ENCODE measurements at regions not wholly inside any gene's neighbourhood (a gene's known extent, or its start where the extent isn't known, plus 50 kb on each side); places are given as distances from the start of the nearest gene placed in this dataset.

DNA sequence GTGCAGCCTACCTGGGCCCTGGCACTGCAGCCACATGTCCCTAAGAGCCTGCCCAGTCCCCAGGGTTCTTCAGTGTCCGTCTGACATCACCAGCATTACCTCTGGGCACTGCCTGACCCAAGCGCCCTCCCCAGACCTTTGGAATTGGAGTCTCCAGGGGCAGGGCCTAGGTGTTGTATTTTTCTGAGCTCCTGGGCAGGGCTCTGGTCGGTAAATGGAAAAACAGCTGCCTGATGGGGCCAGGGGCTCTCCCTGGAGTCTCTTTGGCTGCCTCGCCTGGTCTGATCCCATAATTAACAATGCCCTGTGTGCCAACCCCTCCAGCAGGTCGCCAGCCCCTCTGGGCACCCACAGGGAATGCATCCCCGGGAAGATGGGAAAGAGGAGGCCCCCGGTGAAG is 710.2 kb downstream of the BRD1 start:
- Histone ChIP-seq H3K79me2 (ENCODE audit: insufficient read depth, low read length) (no peaks in the 10 kb centered on the region), H3K27me3 (ENCODE audit: insufficient read depth, low read length, poor library complexity, severe bottlenecking) (no peaks in the 10 kb centered on the region)
- TF ChIP-seq, protein P1, sequence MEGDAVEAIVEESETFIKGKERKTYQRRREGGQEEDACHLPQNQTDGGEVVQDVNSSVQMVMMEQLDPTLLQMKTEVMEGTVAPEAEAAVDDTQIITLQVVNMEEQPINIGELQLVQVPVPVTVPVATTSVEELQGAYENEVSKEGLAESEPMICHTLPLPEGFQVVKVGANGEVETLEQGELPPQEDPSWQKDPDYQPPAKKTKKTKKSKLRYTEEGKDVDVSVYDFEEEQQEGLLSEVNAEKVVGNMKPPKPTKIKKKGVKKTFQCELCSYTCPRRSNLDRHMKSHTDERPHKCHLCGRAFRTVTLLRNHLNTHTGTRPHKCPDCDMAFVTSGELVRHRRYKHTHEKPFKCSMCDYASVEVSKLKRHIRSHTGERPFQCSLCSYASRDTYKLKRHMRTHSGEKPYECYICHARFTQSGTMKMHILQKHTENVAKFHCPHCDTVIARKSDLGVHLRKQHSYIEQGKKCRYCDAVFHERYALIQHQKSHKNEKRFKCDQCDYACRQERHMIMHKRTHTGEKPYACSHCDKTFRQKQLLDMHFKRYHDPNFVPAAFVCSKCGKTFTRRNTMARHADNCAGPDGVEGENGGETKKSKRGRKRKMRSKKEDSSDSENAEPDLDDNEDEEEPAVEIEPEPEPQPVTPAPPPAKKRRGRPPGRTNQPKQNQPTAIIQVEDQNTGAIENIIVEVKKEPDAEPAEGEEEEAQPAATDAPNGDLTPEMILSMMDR (conservative IDR thresholded peaks at IDR 0.05; ENCODE audit: low read length) = no peak
- no peak for TF ChIP-seq EZH2phosphoT487 (IDR thresholded peaks at IDR 0.05; ENCODE audit: borderline replicate concordance)

DNA sequence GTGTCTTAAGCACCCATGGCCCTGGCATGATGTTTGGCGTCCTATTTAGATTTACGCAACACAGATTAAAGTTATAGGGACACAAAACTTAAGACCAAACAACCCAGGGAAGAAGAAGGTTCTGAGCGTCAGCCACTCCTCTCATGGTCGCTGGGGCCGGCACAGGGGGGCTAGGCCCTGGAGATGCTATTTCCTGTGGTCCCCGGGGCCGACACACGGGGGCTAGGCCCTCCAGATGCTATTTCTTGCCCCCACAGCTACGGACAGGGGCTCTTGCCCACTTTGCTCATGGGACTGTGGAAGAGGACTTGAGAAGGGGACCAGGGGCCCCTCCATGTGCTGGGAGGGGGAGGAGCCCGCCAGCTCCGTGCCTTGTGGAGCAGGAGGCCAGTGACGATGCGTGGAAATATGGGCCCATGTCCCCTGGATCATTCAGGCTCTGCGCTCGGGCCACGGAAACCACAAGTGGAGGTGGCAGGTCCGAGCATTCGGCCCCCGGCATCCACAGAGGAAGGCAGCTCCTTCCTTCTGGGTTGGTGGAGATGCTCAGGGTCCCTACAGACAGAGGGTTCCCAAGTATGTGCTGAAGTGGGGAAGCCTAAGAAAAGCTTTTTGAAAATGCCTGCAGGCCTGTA is 711.1 kb downstream of the BRD1 start:
- H3K79me2 ChIP-seq (ENCODE audit: insufficient read depth, low read length) = no peaks in the 10 kb centered on the region
- no peaks in the 10 kb centered on the region for H4K20me1 ChIP-seq (ENCODE audit: insufficient read depth, low read length, poor library complexity, severe bottlenecking)
- no peaks in the 10 kb centered on the region for H3K36me3 ChIP-seq (ENCODE audit: insufficient read depth, low read length)
- no peak overlapping the region for H2AFZ ChIP-seq (ENCODE audit: low read length)
- no peaks in the 10 kb centered on the region for H3K9me2 ChIP-seq (replicated peaks; ENCODE audit: low read depth, low read length)
- H3K9ac ChIP-seq (ENCODE audit: low read depth, low read length, poor library complexity, severe bottlenecking) = no peak overlapping the region
- no peak for TF ChIP-seq EZH2phosphoT487 (IDR thresholded peaks at IDR 0.05; ENCODE audit: borderline replicate concordance)
- TF ChIP-seq, protein P1 (conservative IDR thresholded peaks at IDR 0.05; ENCODE audit: low read length) = no peak
- H3K4me1 ChIP-seq (ENCODE audit: insufficient read depth, low read length, poor library complexity, severe bottlenecking) = no peaks in the 10 kb centered on the region
- no peaks in the 10 kb centered on the region for H3K27me3 ChIP-seq (ENCODE audit: insufficient read depth, low read length, poor library complexity, severe bottlenecking)
- H3K4me2 ChIP-seq (ENCODE audit: low read depth, low read length, poor library complexity, severe bottlenecking) = no peak overlapping the region
- H3K9me3 ChIP-seq (ENCODE audit: insufficient read depth, low read depth, low read length) = peaks cover 3% of the 10 kb centered on the region; the same call in 1 of the 2 replicates
- H3K4me3 ChIP-seq (ENCODE audit: low read length, poor library complexity, severe bottlenecking) = no peak overlapping the region
- no peaks in the 10 kb centered on the region for H3F3A ChIP-seq (ENCODE audit: low read depth)

More for the DNA sequence above, 710.2 kb downstream of the BRD1 start:
- no peaks in the 10 kb centered on the region for H3F3A ChIP-seq (ENCODE audit: low read depth)
- no peaks in the 10 kb centered on the region for H3K36me3 ChIP-seq (ENCODE audit: insufficient read depth, low read length)
- H3K9me2 ChIP-seq (replicated peaks; ENCODE audit: low read depth, low read length) = no peaks in the 10 kb centered on the region
- H3K4me3 ChIP-seq (ENCODE audit: low read length, poor library complexity, severe bottlenecking) = no peak overlapping the region
- H3K9me3 ChIP-seq (ENCODE audit: insufficient read depth, low read depth, low read length) = peaks cover 3% of the 10 kb centered on the region; the same call in 1 of the 2 replicates
- no peaks in the 10 kb centered on the region for H4K20me1 ChIP-seq (ENCODE audit: insufficient read depth, low read length, poor library complexity, severe bottlenecking)
- no peak overlapping the region for H3K9ac ChIP-seq (ENCODE audit: low read depth, low read length, poor library complexity, severe bottlenecking)
- H3K4me2 ChIP-seq (ENCODE audit: low read depth, low read length, poor library complexity, severe bottlenecking) = no peak overlapping the region
- H2AFZ ChIP-seq (ENCODE audit: low read length) = no peak overlapping the region
- no peaks in the 10 kb centered on the region for H3K4me1 ChIP-seq (ENCODE audit: insufficient read depth, low read length, poor library complexity, severe bottlenecking)

DNA sequence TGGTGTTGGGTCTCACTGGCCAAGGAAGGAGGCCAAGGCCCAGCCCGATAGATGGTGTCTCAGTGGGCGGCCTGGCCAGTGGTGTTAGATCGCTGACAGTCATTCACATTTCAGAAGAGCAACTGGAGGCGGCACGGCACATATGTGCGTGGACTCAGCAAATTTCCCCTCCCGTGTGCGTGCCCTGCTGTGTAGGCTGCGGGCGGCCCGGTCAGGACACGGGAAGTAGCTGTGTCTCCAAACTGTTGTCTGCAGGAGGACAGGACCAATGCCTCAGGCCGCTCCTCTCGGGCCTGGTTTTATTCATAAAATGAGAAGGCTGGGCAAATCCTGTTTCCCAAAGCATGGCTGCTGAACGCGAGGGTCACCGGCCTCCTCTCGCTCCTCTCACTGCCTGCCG is 711.7 kb downstream of the BRD1 start:
- Histone ChIP-seq H3K9ac (ENCODE audit: low read depth, low read length, poor library complexity, severe bottlenecking) (no peak overlapping the region), H3K9me2 (replicated peaks; ENCODE audit: low read depth, low read length) (no peaks in the 10 kb centered on the region), H4K20me1 (ENCODE audit: insufficient read depth, low read length, poor library complexity, severe bottlenecking) (no peaks in the 10 kb centered on the region), H3K79me2 (ENCODE audit: insufficient read depth, low read length) (no peaks in the 10 kb centered on the region), H3K4me2 (ENCODE audit: low read depth, low read length, poor library complexity, severe bottlenecking) (no peak overlapping the region), H3K4me1 (ENCODE audit: insufficient read depth, low read length, poor library complexity, severe bottlenecking) (no peaks in the 10 kb centered on the region), H3K36me3 (ENCODE audit: insufficient read depth, low read length) (no peaks in the 10 kb centered on the region), H3K9me3 (ENCODE audit: insufficient read depth, low read depth, low read length) (peaks cover 3% of the 10 kb centered on the region; the same call in 1 of the 2 replicates), H3F3A (ENCODE audit: low read depth) (no peaks in the 10 kb centered on the region), H3K27me3 (ENCODE audit: insufficient read depth, low read length, poor library complexity, severe bottlenecking) (no peaks in the 10 kb centered on the region), H3K4me3 (ENCODE audit: low read length, poor library complexity, severe bottlenecking) (no peak overlapping the region), H2AFZ (ENCODE audit: low read length) (no peak overlapping the region)
- no peak for TF ChIP-seq EZH2phosphoT487 (IDR thresholded peaks at IDR 0.05; ENCODE audit: borderline replicate concordance)
- TF ChIP-seq, protein P1 (conservative IDR thresholded peaks at IDR 0.05; ENCODE audit: low read length) = no peak
